H9 (cell line): ENCODE measurements at regions not wholly inside any gene's neighbourhood (a gene's known extent, or its start where the extent isn't known, plus 50 kb on each side); places are given as distances from the start of the nearest gene placed in this dataset.

Experiments
- DNase-seq: peaks from one replicate; pipeline ENCODE4 v3.0.0-alpha.2; 2017
- H2AFZ ChIP-seq: one replicate; pipeline ENCODE4 v1.6.1; 2013; ENCODE audit warnings: mild to moderate bottlenecking, low read length, control low read depth, moderate library complexity
- H2AK5ac ChIP-seq: 2 replicates; pipeline ENCODE4 v1.6.1; 2013; ENCODE audit warnings: low read length, control low read depth, mixed read lengths; ENCODE audit not compliant: insufficient read length
- H2BK120ac ChIP-seq: one replicate; pipeline ENCODE4 v1.6.1; 2013; ENCODE audit warnings: low read depth, mild to moderate bottlenecking, low read length, control low read depth, inconsistent platforms; ENCODE audit not compliant: poor library complexity, severe bottlenecking
- H2BK12ac ChIP-seq: 2 replicates; pipeline ENCODE4 v1.6.1; 2013; ENCODE audit warnings: low read length, control low read depth, mixed read lengths, low read depth; ENCODE audit not compliant: insufficient read length
- H2BK15ac ChIP-seq: 2 replicates; pipeline ENCODE4 v1.6.1; 2013; ENCODE audit warnings: low read depth, low read length, control low read depth
- H2BK20ac ChIP-seq: one replicate; pipeline ENCODE4 v1.6.1; 2013; ENCODE audit warnings: low read depth, mild to moderate bottlenecking, low read length, control low read depth, inconsistent platforms; ENCODE audit not compliant: poor library complexity, severe bottlenecking
- H2BK5ac ChIP-seq: 2 replicates; pipeline ENCODE4 v1.6.1; 2013; ENCODE audit warnings: low read length, control low read depth, mixed read lengths; ENCODE audit not compliant: insufficient read length
- H3K14ac ChIP-seq: 2 replicates; pipeline ENCODE4 v1.6.1; 2013; ENCODE audit warnings: low read length, control low read depth; ENCODE audit not compliant: insufficient read depth
- H3K18ac ChIP-seq: 2 replicates; pipeline ENCODE4 v1.6.1; 2013; ENCODE audit warnings: low read depth, mild to moderate bottlenecking, mixed read lengths, low read length, control low read depth; ENCODE audit not compliant: insufficient read length
- H3K23ac ChIP-seq: 2 replicates; pipeline ENCODE4 v1.6.1; 2013; ENCODE audit warnings: low read length, control low read depth, mixed read lengths, low read depth; ENCODE audit not compliant: insufficient read length
- H3K23me2 ChIP-seq: 2 replicates; pipeline ENCODE4 v1.6.1; 2013; ENCODE audit warnings: low read depth, mild to moderate bottlenecking, mixed read lengths, low read length, control low read depth; ENCODE audit not compliant: insufficient read length, poor library complexity, severe bottlenecking
- H3K27ac ChIP-seq: 2 replicates; pipeline ENCODE4 v1.5.1; 2013; ENCODE audit warnings: low read length, control low read depth, mixed read lengths, low read depth; ENCODE audit not compliant: insufficient read length
- H3K27me3 ChIP-seq: 2 replicates; pipeline ENCODE4 v1.6.1; 2013; ENCODE audit warnings: low read length, control low read depth, inconsistent platforms; ENCODE audit not compliant: insufficient read depth
- H3K4ac ChIP-seq: 2 replicates; pipeline ENCODE4 v1.6.1; 2013; ENCODE audit warnings: low read depth, mild to moderate bottlenecking, control low read depth, inconsistent platforms, low read length, moderate library complexity
- H3K4me1 ChIP-seq: 2 replicates; pipeline ENCODE4 v1.6.1; 2013; ENCODE audit warnings: low read length, control low read depth, inconsistent platforms; ENCODE audit not compliant: insufficient read depth
- H3K4me2 ChIP-seq: 2 replicates; pipeline ENCODE4 v1.6.1; 2013; ENCODE audit warnings: low read length, control low read depth, mixed read lengths; ENCODE audit not compliant: insufficient read length, insufficient read depth
- H3K56ac ChIP-seq: 2 replicates; pipeline ENCODE4 v1.6.1; 2013; ENCODE audit warnings: low read depth, mild to moderate bottlenecking, mixed read lengths, low read length, control low read depth; ENCODE audit not compliant: insufficient read length
- H3K79me1 ChIP-seq: 2 replicates; pipeline ENCODE4 v1.6.1; 2013; ENCODE audit warnings: low read depth, mild to moderate bottlenecking, moderate library complexity, low read length, control low read depth, inconsistent platforms; ENCODE audit not compliant: insufficient read depth, poor library complexity, severe bottlenecking
- H3K79me2 ChIP-seq: 2 replicates; pipeline ENCODE4 v1.6.1; 2013; ENCODE audit warnings: low read length, control low read depth, inconsistent platforms; ENCODE audit not compliant: insufficient read depth
- H3K9ac ChIP-seq: 2 replicates; pipeline ENCODE4 v1.6.1; 2013; ENCODE audit warnings: low read length, control low read depth, mixed read lengths; ENCODE audit not compliant: insufficient read length; ENCODE audit errors: extremely low read depth
- H3K9me3 ChIP-seq: one replicate; pipeline ENCODE4 v1.6.1; 2013; ENCODE audit warnings: low read depth, low read length, inconsistent platforms; ENCODE audit not compliant: control insufficient read depth
- H3T11ph ChIP-seq: one replicate; pipeline ENCODE4 v1.6.1; 2013; ENCODE audit warnings: mild to moderate bottlenecking, low read length, control low read depth, inconsistent platforms
- H4K20me1 ChIP-seq: one replicate; pipeline ENCODE4 v1.6.1; 2013; ENCODE audit not compliant: control insufficient read depth, insufficient read length, insufficient read depth
- H4K5ac ChIP-seq: 2 replicates; pipeline ENCODE4 v1.6.1; 2013; ENCODE audit warnings: low read depth, mild to moderate bottlenecking, mixed read lengths, low read length, control low read depth; ENCODE audit not compliant: insufficient read length
- H4K8ac ChIP-seq: replicated peaks from 2 replicates; pipeline ENCODE4 v1.6.1; 2013; ENCODE audit warnings: low read length, control low read depth, mixed read lengths, low read depth; ENCODE audit not compliant: insufficient read length
- H4K91ac ChIP-seq: 2 replicates; pipeline ENCODE4 v1.6.1; 2013; ENCODE audit warnings: low read depth, mild to moderate bottlenecking, moderate library complexity, mixed read lengths, low read length, control low read depth; ENCODE audit not compliant: insufficient read length
- H3K27ac Mint-ChIP-seq, 3 experiments: 2 replicates in 2 of 3; 3 replicates in 1 of 3; pipeline ENCODE4 v1.8.0; 2020 to 2021; ENCODE audit warnings: mixed read lengths in 3 of 3, mild to moderate bottlenecking in 1 of 3, moderate library complexity in 1 of 3
- H3K27me3 Mint-ChIP-seq: 2 replicates; pipeline ENCODE4 v1.8.0; 2021; ENCODE audit warnings: low read depth, mild to moderate bottlenecking, moderate library complexity, mixed read lengths
- H3K36me3 Mint-ChIP-seq, 3 experiments: 2 replicates in 2 of 3; 3 replicates in 1 of 3; pipeline ENCODE4 v1.8.0; 2020 to 2021; ENCODE audit warnings: low read depth in 3 of 3, mixed read lengths in 3 of 3; ENCODE audit not compliant: insufficient read depth in 1 of 3
- H3K4me1 Mint-ChIP-seq, 2 experiments: 2 replicates each; pipeline ENCODE4 v1.8.0; 2020; ENCODE audit warnings: mixed read lengths in 2 of 2
- H3K4me3 Mint-ChIP-seq, 2 experiments: 2 replicates in 1 of 2; 3 replicates in 1 of 2; pipeline ENCODE4 v1.8.0; 2020 to 2021; ENCODE audit warnings: mild to moderate bottlenecking in 2 of 2, mixed read lengths in 2 of 2, moderate library complexity in 1 of 2
- H3K9me3 Mint-ChIP-seq, 2 experiments: 2 replicates in 1 of 2; 3 replicates in 1 of 2; pipeline ENCODE4 v1.8.0; 2020; ENCODE audit warnings: mild to moderate bottlenecking in 2 of 2, mixed read lengths in 2 of 2, moderate library complexity in 1 of 2
- WGBS: extraction: QIAGEN DNeasy Blood & Tissue Kit; methylation state at CpG from one replicate; pipeline ENCODE4 v1.1.7; 2013; ENCODE audit warnings: missing lambda C conversion rate, low lambda C conversion rate, mixed read lengths; ENCODE audit not compliant: insufficient read length; ENCODE audit errors: extremely low coverage; 5-methylcytosine and 5-hydroxymethylcytosine counted together
- TF ChIP-seq, protein P1 (sequence below): fragments of 200-600 bp; sonication (generic); conservative IDR thresholded peaks from 3 replicates; pipeline ENCODE4 v1.8.0; 2021; ENCODE audit warnings: antibody characterized with exemption, mild to moderate bottlenecking

DNA sequence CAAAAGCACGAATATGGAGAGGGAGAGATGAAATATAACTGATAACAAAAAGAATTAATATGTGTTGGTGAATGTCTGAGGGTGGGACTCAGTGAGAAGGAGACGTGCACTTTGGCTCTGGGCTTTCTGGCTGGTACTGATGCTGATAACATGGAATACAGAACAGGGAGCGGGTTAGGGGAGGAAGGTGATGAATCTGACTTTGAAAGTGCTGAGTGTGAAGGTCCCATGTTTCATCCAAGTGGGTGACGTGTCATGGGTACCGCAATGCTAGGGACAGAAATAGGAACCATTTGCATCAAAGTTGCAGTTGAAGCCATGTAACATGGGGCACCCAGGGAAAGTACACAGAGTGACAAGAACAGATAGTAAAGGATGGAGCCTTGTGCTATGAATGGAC, 236.6 kb upstream of the MYO3A start:
- Histone ChIP-seq H3K4me2 (no peak overlapping the region), H2BK15ac (no peak overlapping the region), H3K4ac (no peak overlapping the region), H2BK20ac (no peak overlapping the region), H3K18ac (no peak overlapping the region), H3K27ac (no peak overlapping the region), H4K91ac (no peak overlapping the region), H3T11ph (no peak overlapping the region), H3K9ac (no peak overlapping the region), H2BK12ac (no peak overlapping the region), H3K9me3 (no peaks in the 10 kb centered on the region), H4K8ac (no peak overlapping the region), H3K79me1 (no peaks in the 10 kb centered on the region), H3K4me1 (no peaks in the 10 kb centered on the region; the same call in 1 of the 2 replicates), H2AFZ (no peak overlapping the region), H4K5ac (no peak overlapping the region), H2AK5ac (no peak overlapping the region), H3K27me3 (no peaks in the 10 kb centered on the region; the same call in 1 of the 2 replicates), H2BK5ac (no peak overlapping the region), H3K23ac (no peak overlapping the region), H4K20me1 (no peaks in the 10 kb centered on the region), H2BK120ac (no peak overlapping the region), H3K56ac (no peak overlapping the region), H3K14ac (no peak overlapping the region), H3K23me2 (no peaks in the 10 kb centered on the region), H3K79me2 (no peaks in the 10 kb centered on the region)
- Mint-ChIP-seq H3K27me3 (no peaks in the 10 kb centered on the region), H3K36me3 (no peaks in the 10 kb centered on the region), H3K9me3 (no peaks in the 10 kb centered on the region; a peak in 1 of 5 replicates), H3K4me3 (no peak overlapping the region), H3K4me1 (peaks cover 2% of the 10 kb centered on the region in 2 experiments; a peak in 3 of 4 replicates), H3K27ac (no peak overlapping the region)
- TF ChIP-seq, protein P1, sequence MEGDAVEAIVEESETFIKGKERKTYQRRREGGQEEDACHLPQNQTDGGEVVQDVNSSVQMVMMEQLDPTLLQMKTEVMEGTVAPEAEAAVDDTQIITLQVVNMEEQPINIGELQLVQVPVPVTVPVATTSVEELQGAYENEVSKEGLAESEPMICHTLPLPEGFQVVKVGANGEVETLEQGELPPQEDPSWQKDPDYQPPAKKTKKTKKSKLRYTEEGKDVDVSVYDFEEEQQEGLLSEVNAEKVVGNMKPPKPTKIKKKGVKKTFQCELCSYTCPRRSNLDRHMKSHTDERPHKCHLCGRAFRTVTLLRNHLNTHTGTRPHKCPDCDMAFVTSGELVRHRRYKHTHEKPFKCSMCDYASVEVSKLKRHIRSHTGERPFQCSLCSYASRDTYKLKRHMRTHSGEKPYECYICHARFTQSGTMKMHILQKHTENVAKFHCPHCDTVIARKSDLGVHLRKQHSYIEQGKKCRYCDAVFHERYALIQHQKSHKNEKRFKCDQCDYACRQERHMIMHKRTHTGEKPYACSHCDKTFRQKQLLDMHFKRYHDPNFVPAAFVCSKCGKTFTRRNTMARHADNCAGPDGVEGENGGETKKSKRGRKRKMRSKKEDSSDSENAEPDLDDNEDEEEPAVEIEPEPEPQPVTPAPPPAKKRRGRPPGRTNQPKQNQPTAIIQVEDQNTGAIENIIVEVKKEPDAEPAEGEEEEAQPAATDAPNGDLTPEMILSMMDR: no peak
- DNase-seq: no peak
- WGBS: no CpG with 5 or more reads among the region's 5 CpGs
